IMR-90 (cell line): ENCODE measurements at regions not wholly inside any gene's neighbourhood (a gene's known extent, or its start where the extent isn't known, plus 50 kb on each side); places are given as distances from the start of the nearest gene placed in this dataset.

Source experiments
- MAFK ChIP-seq: IDR thresholded peaks from 2 replicates; pipeline ENCODE4 v1.6.1; 2012; ENCODE audit warnings: low read depth, low read length, improper control_type of control experiment
- POLR2A ChIP-seq: IDR thresholded peaks from 2 replicates; pipeline ENCODE4 v1.6.1; 2012; ENCODE audit warnings: mild to moderate bottlenecking, low read depth, low read length
- RFX5 ChIP-seq: IDR thresholded peaks from 2 replicates; pipeline ENCODE4 v1.8.0; 2012; ENCODE audit warnings: low read depth, mild to moderate bottlenecking, low read length, moderate library complexity
- TF ChIP-seq, protein P1 (sequence below): conservative IDR thresholded peaks from 2 replicates; pipeline ENCODE4 v1.5.1; 2012; ENCODE audit warnings: mild to moderate bottlenecking, low read depth, low read length, improper control_type of control experiment

DNA sequence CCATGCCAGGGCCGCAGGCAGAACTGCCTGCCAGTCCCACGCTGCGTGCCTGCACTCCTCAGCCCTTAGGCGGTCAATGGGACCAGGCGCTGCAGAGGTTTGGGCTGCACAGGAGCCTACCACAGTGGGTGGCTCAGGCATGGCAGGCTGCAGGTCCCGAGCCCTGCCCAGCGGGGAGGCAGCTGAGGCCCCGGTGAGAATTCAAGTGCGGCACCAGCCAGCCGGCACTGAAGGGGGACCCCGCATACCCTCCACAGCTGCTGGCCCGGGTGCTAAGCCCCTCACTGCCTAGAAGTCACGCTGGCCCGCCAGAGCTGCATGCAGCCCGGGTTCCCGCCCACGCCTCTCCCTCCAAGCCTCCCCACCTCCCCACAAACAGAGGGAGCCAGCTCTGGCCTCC lies 302.5 kb upstream of the UGT8 start:
- TF ChIP-seq, protein P1, sequence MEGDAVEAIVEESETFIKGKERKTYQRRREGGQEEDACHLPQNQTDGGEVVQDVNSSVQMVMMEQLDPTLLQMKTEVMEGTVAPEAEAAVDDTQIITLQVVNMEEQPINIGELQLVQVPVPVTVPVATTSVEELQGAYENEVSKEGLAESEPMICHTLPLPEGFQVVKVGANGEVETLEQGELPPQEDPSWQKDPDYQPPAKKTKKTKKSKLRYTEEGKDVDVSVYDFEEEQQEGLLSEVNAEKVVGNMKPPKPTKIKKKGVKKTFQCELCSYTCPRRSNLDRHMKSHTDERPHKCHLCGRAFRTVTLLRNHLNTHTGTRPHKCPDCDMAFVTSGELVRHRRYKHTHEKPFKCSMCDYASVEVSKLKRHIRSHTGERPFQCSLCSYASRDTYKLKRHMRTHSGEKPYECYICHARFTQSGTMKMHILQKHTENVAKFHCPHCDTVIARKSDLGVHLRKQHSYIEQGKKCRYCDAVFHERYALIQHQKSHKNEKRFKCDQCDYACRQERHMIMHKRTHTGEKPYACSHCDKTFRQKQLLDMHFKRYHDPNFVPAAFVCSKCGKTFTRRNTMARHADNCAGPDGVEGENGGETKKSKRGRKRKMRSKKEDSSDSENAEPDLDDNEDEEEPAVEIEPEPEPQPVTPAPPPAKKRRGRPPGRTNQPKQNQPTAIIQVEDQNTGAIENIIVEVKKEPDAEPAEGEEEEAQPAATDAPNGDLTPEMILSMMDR = no peak
- TF ChIP-seq POLR2A = no peak
- no peak for TF ChIP-seq RFX5
- TF ChIP-seq MAFK = no peak
